K562 (cell line): ENCODE measurements at regions not wholly inside any gene's neighbourhood (a gene's known extent, or its start where the extent isn't known, plus 50 kb on each side); places are given as distances from the start of the nearest gene placed in this dataset.
A peak's percentile ranks its signal among the peaks of the same experiment; 100 is the strongest.

Experiments
- ATF7 ChIP-seq: fragments of 450-650 bp; IDR thresholded peaks from 2 replicates; pipeline ENCODE4 v1.7.1; 2014; ENCODE audit warnings: mild to moderate bottlenecking, moderate library complexity
- NR2C2 ChIP-seq, 2 experiments: fragments of 200-800 bp in 1 of 2; sonication (Bioruptor generic) in 1 of 2; sonication (generic) in 1 of 2; formaldehyde crosslinking in 1 of 2; IDR thresholded peaks; 2 replicates each; pipeline versions ENCODE4 v1.6.1 to v1.8.0; 2016 to 2022; ENCODE audit warnings: mild to moderate bottlenecking in 1 of 2, missing compliant biosample characterization in 1 of 2, missing genetic modification characterization in 1 of 2, missing genetic modification reagents in 1 of 2
- PCBP2 ChIP-seq: fragments of 200-400 bp; formaldehyde crosslinking; IDR thresholded peaks from 2 replicates; pipeline ENCODE4 v1.6.1; 2018; ENCODE audit warnings: low read length, low read depth, mild to moderate bottlenecking, moderate library complexity; ENCODE audit not compliant: poor library complexity, severe bottlenecking
- PHTF2 ChIP-seq: fragments of 250-450 bp; sonication (Bioruptor Pico); IDR thresholded peaks from 2 replicates; pipeline ENCODE4 v1.5.0; 2021; ENCODE audit warnings: mild to moderate bottlenecking
- POLR3A ChIP-seq: IDR thresholded peaks from 2 replicates; pipeline ENCODE4 v1.6.1; 2011; ENCODE audit warnings: borderline replicate concordance, mild to moderate bottlenecking, moderate library complexity; ENCODE audit not compliant: insufficient read length, insufficient read depth; ENCODE audit errors: extremely low read depth
- RNF2 ChIP-seq: sonication (generic); IDR thresholded peaks from 2 replicates; pipeline ENCODE4 v1.6.1; 2016
- SAP30 ChIP-seq: fragments of 200-600 bp; sonication (generic); IDR thresholded peaks from 2 replicates; pipeline ENCODE4 v1.6.1; 2012; ENCODE audit warnings: borderline replicate concordance, low read depth, mild to moderate bottlenecking, moderate library complexity, low read length, control low read depth, inconsistent platforms; ENCODE audit not compliant: insufficient read depth, poor library complexity, severe bottlenecking
- SIX5 ChIP-seq, 2 experiments: IDR thresholded peaks; 2 replicates each; pipeline ENCODE4 v1.6.1; 2011; ENCODE audit warnings: low read length in 2 of 2, borderline replicate concordance in 1 of 2, low read depth in 1 of 2, mild to moderate bottlenecking in 1 of 2, moderate library complexity in 1 of 2; ENCODE audit not compliant: insufficient read depth in 1 of 2
- SMARCA5 ChIP-seq: fragments of 450-650 bp; IDR thresholded peaks from 2 replicates; pipeline ENCODE4 v1.6.1; 2016
- ZFP1 ChIP-seq: fragments of 450-650 bp; formaldehyde crosslinking; IDR thresholded peaks from 2 replicates; pipeline ENCODE4 v1.4.0; 2020; ENCODE audit warnings: mild to moderate bottlenecking, mixed read lengths
- ZNF57 ChIP-seq: fragments of 450-650 bp; formaldehyde crosslinking; IDR thresholded peaks from 2 replicates; pipeline ENCODE4 v1.4.0; 2020; ENCODE audit warnings: mild to moderate bottlenecking, moderate library complexity
- ZNF586 ChIP-seq: fragments of 450-650 bp; formaldehyde crosslinking; conservative IDR thresholded peaks from 2 replicates; pipeline ENCODE4 v1.4.0; 2020; ENCODE audit warnings: mild to moderate bottlenecking, moderate library complexity
- TF ChIP-seq, protein P1 (sequence below), 2 experiments: fragments of 450-650 bp; formaldehyde crosslinking in 1 of 2; IDR thresholded peaks; 2 replicates each; pipeline versions ENCODE4 v1.4.0 to v1.6.1; 2014 to 2020; ENCODE audit warnings: mild to moderate bottlenecking in 2 of 2, borderline replicate concordance in 1 of 2, low read depth in 1 of 2
- TF ChIP-seq, protein P2 (sequence below): fragments of 250-450 bp; sonication (Bioruptor Pico); IDR thresholded peaks from 2 replicates; pipeline ENCODE4 v1.4.0; 2020; ENCODE audit warnings: mild to moderate bottlenecking
- TF ChIP-seq, protein P3 (sequence below): fragments of 250-450 bp; sonication (Bioruptor Pico); IDR thresholded peaks from 2 replicates; pipeline ENCODE4 v1.5.0; 2020; ENCODE audit warnings: mild to moderate bottlenecking

GRCh38 chr1:869499-870244, 54.1 kb upstream of the SAMD11 start (continued):
- TF ChIP-seq NR2C2 (CRISPR knock-in tag; IDR thresholded peaks at IDR 0.05) (no peak), NR2C2 (tag; IDR thresholded peaks at IDR 0.05) (no peak), PCBP2 (no peak), ZFP1 (no peak), ZNF586 (CRISPR knock-in tag) (no peak), SMARCA5 (no peak), ATF7 (no peak), ZNF57 (CRISPR knock-in tag) (no peak), SIX5 (IDR thresholded peaks at IDR 0.05; ENCODE audit: borderline replicate concordance in 1 of 2, insufficient read depth in 1 of 2, low read depth in 1 of 2, low read length in 2 of 2) (no peak), RNF2 (0 out of 2 replicates have a peak, but pooled peaks have one; percentile 21), POLR3A (no peak), PHTF2 (CRISPR knock-in tag) (no peak), SAP30 (no peak)
- TF ChIP-seq, protein P1, sequence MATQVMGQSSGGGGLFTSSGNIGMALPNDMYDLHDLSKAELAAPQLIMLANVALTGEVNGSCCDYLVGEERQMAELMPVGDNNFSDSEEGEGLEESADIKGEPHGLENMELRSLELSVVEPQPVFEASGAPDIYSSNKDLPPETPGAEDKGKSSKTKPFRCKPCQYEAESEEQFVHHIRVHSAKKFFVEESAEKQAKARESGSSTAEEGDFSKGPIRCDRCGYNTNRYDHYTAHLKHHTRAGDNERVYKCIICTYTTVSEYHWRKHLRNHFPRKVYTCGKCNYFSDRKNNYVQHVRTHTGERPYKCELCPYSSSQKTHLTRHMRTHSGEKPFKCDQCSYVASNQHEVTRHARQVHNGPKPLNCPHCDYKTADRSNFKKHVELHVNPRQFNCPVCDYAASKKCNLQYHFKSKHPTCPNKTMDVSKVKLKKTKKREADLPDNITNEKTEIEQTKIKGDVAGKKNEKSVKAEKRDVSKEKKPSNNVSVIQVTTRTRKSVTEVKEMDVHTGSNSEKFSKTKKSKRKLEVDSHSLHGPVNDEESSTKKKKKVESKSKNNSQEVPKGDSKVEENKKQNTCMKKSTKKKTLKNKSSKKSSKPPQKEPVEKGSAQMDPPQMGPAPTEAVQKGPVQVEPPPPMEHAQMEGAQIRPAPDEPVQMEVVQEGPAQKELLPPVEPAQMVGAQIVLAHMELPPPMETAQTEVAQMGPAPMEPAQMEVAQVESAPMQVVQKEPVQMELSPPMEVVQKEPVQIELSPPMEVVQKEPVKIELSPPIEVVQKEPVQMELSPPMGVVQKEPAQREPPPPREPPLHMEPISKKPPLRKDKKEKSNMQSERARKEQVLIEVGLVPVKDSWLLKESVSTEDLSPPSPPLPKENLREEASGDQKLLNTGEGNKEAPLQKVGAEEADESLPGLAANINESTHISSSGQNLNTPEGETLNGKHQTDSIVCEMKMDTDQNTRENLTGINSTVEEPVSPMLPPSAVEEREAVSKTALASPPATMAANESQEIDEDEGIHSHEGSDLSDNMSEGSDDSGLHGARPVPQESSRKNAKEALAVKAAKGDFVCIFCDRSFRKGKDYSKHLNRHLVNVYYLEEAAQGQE (IDR thresholded peaks at IDR 0.05; ENCODE audit: borderline replicate concordance), result peak; percentile 40; the same call in 1 of the 2 replicates
- TF ChIP-seq, protein P1 (CRISPR knock-in tag; IDR thresholded peaks at IDR 0.05; ENCODE audit: low read depth), result no peak
- TF ChIP-seq, protein P2, sequence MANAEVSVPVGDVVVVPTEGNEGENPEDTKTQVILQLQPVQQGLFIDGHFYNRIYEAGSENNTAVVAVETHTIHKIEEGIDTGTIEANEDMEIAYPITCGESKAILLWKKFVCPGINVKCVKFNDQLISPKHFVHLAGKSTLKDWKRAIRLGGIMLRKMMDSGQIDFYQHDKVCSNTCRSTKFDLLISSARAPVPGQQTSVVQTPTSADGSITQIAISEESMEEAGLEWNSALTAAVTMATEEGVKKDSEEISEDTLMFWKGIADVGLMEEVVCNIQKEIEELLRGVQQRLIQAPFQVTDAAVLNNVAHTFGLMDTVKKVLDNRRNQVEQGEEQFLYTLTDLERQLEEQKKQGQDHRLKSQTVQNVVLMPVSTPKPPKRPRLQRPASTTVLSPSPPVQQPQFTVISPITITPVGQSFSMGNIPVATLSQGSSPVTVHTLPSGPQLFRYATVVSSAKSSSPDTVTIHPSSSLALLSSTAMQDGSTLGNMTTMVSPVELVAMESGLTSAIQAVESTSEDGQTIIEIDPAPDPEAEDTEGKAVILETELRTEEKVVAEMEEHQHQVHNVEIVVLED (CRISPR knock-in tag), result no peak
- TF ChIP-seq, protein P3, sequence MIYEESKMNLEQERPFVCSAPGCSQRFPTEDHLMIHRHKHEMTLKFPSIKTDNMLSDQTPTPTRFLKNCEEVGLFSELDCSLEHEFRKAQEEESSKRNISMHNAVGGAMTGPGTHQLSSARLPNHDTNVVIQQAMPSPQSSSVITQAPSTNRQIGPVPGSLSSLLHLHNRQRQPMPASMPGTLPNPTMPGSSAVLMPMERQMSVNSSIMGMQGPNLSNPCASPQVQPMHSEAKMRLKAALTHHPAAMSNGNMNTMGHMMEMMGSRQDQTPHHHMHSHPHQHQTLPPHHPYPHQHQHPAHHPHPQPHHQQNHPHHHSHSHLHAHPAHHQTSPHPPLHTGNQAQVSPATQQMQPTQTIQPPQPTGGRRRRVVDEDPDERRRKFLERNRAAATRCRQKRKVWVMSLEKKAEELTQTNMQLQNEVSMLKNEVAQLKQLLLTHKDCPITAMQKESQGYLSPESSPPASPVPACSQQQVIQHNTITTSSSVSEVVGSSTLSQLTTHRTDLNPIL (CRISPR knock-in tag), result no peak
